ENCODE measurements at regions not wholly inside any gene's neighbourhood (a gene's known extent, or its start where the extent isn't known, plus 50 kb on each side); places are given as distances from the start of the nearest gene placed in this dataset.

GRCh38 chr18:8969639-8970390 is 132.7 kb upstream of the NDUFV2 start:
- no peak for ATAC-seq (replicated peaks in 6 of 8)
- Histone ChIP-seq H3K27ac (no peak overlapping the region), H3K4me3 (no peak overlapping the region), H3K4me1 (replicated peaks in 1 of 2) (no peaks in the 10 kb centered on the region)
- in situ Hi-C loops (cut with MboI; ENCODE audit: low pct_unique_long_range_greater_than_20kb in 2 of 9, low sequenced_read_pairs in 9 of 9, unreplicated experiment in 9 of 9) = no loop called here
- 29 to 100% (median 50%) methylated on average over 1 to 3 of the region's 4 CpGs; no CpG with 5 or more reads in 3 of the 10 experiments for WGBS, 10 experiments

DNA sequence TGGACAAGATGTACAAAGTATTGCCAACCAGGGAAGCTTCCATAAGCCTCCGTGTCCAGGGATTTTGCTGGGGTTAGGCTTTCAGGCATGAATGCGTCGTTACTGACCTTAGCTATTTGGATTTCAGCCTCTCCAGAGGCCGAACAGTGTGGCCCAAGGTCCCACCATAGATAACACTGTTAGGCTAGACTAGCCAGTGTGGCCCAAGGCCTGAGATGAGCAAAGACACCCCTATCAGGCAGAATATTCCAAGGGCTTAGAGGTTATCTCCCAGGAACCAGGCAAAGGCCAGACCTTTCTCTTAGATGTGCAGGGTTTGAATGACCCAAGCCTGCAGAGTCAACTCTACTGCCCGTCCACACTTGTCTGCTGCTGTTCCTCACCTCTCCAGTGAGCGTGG is 131.7 kb upstream of the NDUFV2 start:
- no peaks in the 10 kb centered on the region for H3K4me1 ChIP-seq (replicated peaks in 1 of 2)
- no peak for ATAC-seq (replicated peaks in 6 of 8)
- in situ Hi-C loops (cut with MboI; ENCODE audit: low pct_unique_long_range_greater_than_20kb in 2 of 9, low sequenced_read_pairs in 9 of 9, unreplicated experiment in 9 of 9) = no loop called here
- WGBS, 10 experiments = 80 to 100% (median 92%) methylated on average over 1 to 5 of the region's 6 CpGs; no CpG with 5 or more reads in 6 of the 10 experiments
- no peak overlapping the region for H3K27ac ChIP-seq
- H3K4me3 ChIP-seq = no peak overlapping the region

GRCh38 chr18:8972116-8972515 is 130.4 kb upstream of the NDUFV2 start:
- in situ Hi-C loops (cut with MboI; ENCODE audit: low pct_unique_long_range_greater_than_20kb in 2 of 9, low sequenced_read_pairs in 9 of 9, unreplicated experiment in 9 of 9) = no loop called here
- Histone ChIP-seq H3K4me1 (replicated peaks in 1 of 2) (no peaks in the 10 kb centered on the region), H3K27ac (no peak overlapping the region), H3K4me3 (no peak overlapping the region)
- no peak for ATAC-seq (replicated peaks in 6 of 8)
- WGBS, 10 experiments = 73 to 100% (median 89%) methylated on average over 1 to 6 of the region's 7 CpGs

- no peak overlapping the region for H3K27ac ChIP-seq
- in situ Hi-C loops (cut with MboI; ENCODE audit: low pct_unique_long_range_greater_than_20kb in 2 of 9, low sequenced_read_pairs in 9 of 9, unreplicated experiment in 9 of 9) = no loop called here
- 72 to 100% (median 93%) methylated on average over 1 to 4 of the region's 4 CpGs; no CpG with 5 or more reads in 4 of the 10 experiments for WGBS, 10 experiments
- H3K4me3 ChIP-seq = no peak overlapping the region
- H3K4me1 ChIP-seq (replicated peaks in 1 of 2) = no peaks in the 10 kb centered on the region
- no peak for ATAC-seq (replicated peaks in 6 of 8)
Measured at GRCh38 chr18:8974279-8974678, 128.2 kb upstream of the NDUFV2 start.

- no peak overlapping the region for H3K27ac ChIP-seq
- in situ Hi-C loops (cut with MboI; ENCODE audit: low pct_unique_long_range_greater_than_20kb in 2 of 9, low sequenced_read_pairs in 9 of 9, unreplicated experiment in 9 of 9) = loop anchor here in 8 of 9 experiments (25.0 kb wide), 4 partner anchors 87 to 312 kb away; no protein-coding TSS in a partner anchor
- H3K4me1 ChIP-seq (replicated peaks in 1 of 2) = no peaks in the 10 kb centered on the region
- WGBS, 10 experiments = 0 to 100% (median 30%) methylated on average over 1 to 2 of the region's 2 CpGs
- no peak for ATAC-seq (replicated peaks in 6 of 8)
- no peak overlapping the region for H3K4me3 ChIP-seq
Measured at GRCh38 chr18:8974696-8975095, 127.8 kb upstream of the NDUFV2 start.

DNA sequence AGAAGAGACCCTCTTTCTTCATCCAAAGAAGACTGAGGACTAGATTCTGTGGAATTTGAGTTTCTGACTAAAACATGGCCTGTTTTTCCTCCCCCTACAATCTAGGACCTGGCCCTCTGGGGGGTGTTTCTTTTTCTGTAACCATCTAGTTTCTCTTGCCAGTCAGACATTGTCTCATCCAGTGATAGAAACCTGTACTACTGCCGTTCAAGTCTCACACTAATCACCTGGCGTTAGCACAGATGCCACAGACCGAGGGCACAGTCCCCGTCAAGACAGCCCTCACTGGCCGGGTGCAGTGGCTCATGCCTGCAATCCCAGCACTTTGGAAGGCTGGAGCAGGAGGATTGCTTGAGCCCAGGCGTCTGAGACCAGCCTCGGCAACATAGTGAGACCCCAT is 126.9 kb upstream of the NDUFV2 start:
- 0 to 100% (median 80%) methylated on average over 1 to 4 of the region's 7 CpGs; no CpG with 5 or more reads in 5 of the 10 experiments for WGBS, 10 experiments
- no peak for ATAC-seq (replicated peaks in 6 of 8)
- in situ Hi-C loops (cut with MboI; ENCODE audit: low pct_unique_long_range_greater_than_20kb in 2 of 9, low sequenced_read_pairs in 9 of 9, unreplicated experiment in 9 of 9) = loop anchor here in 8 of 9 experiments (25.0 kb wide), 4 partner anchors 88 to 313 kb away; no protein-coding TSS in a partner anchor
- H3K27ac ChIP-seq = no peak overlapping the region
- H3K4me3 ChIP-seq = no peak overlapping the region
- peaks cover 2 to 3% of the 10 kb centered on the region in 2 donors for H3K4me1 ChIP-seq (replicated peaks in 1 of 2)

DNA sequence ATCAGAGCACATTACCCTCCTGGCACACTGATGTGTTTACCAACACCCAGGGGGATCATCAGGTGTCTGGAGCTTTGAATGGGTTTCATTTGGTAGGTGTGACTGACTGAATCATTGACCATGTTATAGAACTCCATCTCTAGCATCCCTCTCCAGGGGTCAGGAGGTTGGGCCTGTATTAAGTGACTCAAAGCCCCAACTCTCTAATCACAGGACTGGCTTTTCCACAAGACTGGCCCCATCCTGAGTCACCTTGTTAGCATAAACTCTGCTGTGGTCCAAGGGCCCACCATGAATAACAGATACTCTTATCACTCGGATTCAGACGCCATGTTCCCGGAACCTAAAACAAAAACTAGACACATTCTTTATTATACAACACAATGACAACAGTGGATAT is 125.9 kb upstream of the NDUFV2 start:
- in situ Hi-C loops (cut with MboI; ENCODE audit: low pct_unique_long_range_greater_than_20kb in 2 of 9, low sequenced_read_pairs in 9 of 9, unreplicated experiment in 9 of 9) = loop anchor here in 8 of 9 experiments (25.0 kb wide), 4 partner anchors 89 to 314 kb away; no protein-coding TSS in a partner anchor
- Histone ChIP-seq H3K27ac (no peak overlapping the region), H3K4me3 (no peak overlapping the region), H3K4me1 (replicated peaks in 1 of 2) (peaks cover 3 to 5% of the 10 kb centered on the region in 2 donors)
- no peak for ATAC-seq (replicated peaks in 6 of 8)
- WGBS, 10 experiments = 86 to 100% (median 90%) methylated on average over 3 of the region's 3 CpGs; no CpG with 5 or more reads in 7 of the 10 experiments

DNA sequence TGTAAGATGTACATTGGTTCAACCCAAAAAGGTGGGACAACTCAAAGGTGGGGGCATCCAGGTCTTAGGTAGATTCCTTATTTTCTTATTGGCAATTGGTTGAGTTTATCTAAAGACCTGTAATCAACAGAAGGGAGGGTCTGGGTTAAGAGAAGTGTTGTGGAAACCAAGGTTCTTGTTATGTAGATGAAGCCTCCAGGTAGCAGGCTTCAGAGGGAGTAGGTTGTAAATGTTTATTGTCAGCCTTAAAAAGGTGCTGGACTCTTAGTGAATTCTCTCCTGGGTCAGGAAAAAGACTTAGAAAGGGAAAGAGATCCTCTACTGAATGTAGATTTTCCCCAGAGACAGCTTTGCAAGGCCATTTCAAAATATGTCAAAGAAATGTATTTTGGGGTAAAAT is 125.3 kb upstream of the NDUFV2 start:
- in situ Hi-C loops (cut with MboI; ENCODE audit: low pct_unique_long_range_greater_than_20kb in 2 of 9, low sequenced_read_pairs in 9 of 9, unreplicated experiment in 9 of 9) = loop anchor here in 8 of 9 experiments (25.0 kb wide), 4 partner anchors 90 to 315 kb away; no protein-coding TSS in a partner anchor
- H3K4me1 ChIP-seq (replicated peaks in 1 of 2) = peaks cover 3 to 5% of the 10 kb centered on the region in 2 donors
- no peak overlapping the region for H3K4me3 ChIP-seq
- no peak overlapping the region for H3K27ac ChIP-seq
- no peak for ATAC-seq (replicated peaks in 6 of 8)

- Histone ChIP-seq H3K4me1 (replicated peaks in 1 of 2) (peaks cover 5 to 7% of the 10 kb centered on the region in 2 donors), H3K27ac (no peak overlapping the region), H3K4me3 (no peak overlapping the region)
- in situ Hi-C loops (cut with MboI; ENCODE audit: low pct_unique_long_range_greater_than_20kb in 2 of 9, low sequenced_read_pairs in 9 of 9, unreplicated experiment in 9 of 9) = loop anchor here in 8 of 9 experiments (25.0 kb wide), 4 partner anchors 90 to 315 kb away; no protein-coding TSS in a partner anchor
- WGBS, 10 experiments = 83 to 100% (median 100%) methylated on average over 1 of the region's 1 CpG; no CpG with 5 or more reads in 6 of the 10 experiments
- ATAC-seq (replicated peaks in 6 of 8) = no peak
Measured at GRCh38 chr18:8977701-8978100, 124.8 kb upstream of the NDUFV2 start.

- in situ Hi-C loops (cut with MboI; ENCODE audit: low pct_unique_long_range_greater_than_20kb in 2 of 9, low sequenced_read_pairs in 9 of 9, unreplicated experiment in 9 of 9) = loop anchor here in 8 of 9 experiments (25.0 kb wide), 4 partner anchors 91 to 316 kb away; no protein-coding TSS in a partner anchor
- ATAC-seq (replicated peaks in 6 of 8) = no peak
- 80 to 96% (median 89%) methylated on average over 1 to 6 of the region's 6 CpGs; no CpG with 5 or more reads in 2 of the 10 experiments for WGBS, 10 experiments
- peaks cover 5 to 10% of the 10 kb centered on the region in 2 donors for H3K4me1 ChIP-seq (replicated peaks in 1 of 2)
- no peak overlapping the region for H3K27ac ChIP-seq
- no peak overlapping the region for H3K4me3 ChIP-seq
Measured at GRCh38 chr18:8978394-8978793, 124.1 kb upstream of the NDUFV2 start.

DNA sequence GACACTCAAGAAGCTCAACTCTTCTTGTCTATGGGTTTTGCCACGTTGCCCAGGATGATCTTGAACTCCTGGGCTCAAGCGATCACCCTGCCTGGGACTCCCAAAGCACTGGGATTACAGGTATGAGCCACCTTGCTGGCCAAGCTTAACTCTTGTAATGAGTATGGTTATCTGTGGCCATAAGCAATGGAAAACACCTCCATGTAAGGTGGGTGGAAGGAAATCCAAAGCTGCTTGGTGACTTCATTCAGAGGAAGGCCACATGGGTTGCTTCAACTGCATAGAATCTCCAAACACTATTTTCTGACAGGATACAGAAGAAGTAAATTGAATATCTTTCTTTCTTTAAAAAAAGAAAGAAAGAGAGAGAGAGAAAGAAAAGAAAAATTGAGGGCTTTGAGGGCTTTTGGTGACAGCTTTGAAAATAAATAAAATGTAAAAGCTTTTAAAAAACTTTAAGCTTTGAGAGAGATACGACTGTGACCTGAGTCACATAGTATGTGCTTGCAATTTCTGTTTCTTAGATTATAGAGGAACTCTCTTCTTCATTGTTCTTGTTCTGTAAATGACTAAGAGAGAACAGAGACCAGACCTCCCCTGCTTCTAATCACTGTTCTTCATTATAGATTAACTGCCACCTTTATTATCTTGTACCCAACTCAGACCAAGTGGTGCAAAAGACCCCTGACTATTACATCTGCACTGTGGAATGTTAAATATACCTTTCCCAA is 123.1 kb upstream of the NDUFV2 start:
- Histone ChIP-seq H3K4me3 (no peak overlapping the region), H3K4me1 (replicated peaks in 1 of 2) (peaks cover 5 to 10% of the 10 kb centered on the region in 2 donors), H3K27ac (no peak overlapping the region)
- no peak for ATAC-seq (replicated peaks in 6 of 8)
- WGBS, 10 experiments = 55 to 100% (median 78%) methylated on average over 1 to 3 of the region's 3 CpGs; no CpG with 5 or more reads in 1 of the 10 experiments
- in situ Hi-C loops (cut with MboI; ENCODE audit: low pct_unique_long_range_greater_than_20kb in 2 of 9, low sequenced_read_pairs in 9 of 9, unreplicated experiment in 9 of 9) = loop anchor here in 8 of 9 experiments (25.0 kb wide), 4 partner anchors 92 to 317 kb away; no protein-coding TSS in a partner anchor

DNA sequence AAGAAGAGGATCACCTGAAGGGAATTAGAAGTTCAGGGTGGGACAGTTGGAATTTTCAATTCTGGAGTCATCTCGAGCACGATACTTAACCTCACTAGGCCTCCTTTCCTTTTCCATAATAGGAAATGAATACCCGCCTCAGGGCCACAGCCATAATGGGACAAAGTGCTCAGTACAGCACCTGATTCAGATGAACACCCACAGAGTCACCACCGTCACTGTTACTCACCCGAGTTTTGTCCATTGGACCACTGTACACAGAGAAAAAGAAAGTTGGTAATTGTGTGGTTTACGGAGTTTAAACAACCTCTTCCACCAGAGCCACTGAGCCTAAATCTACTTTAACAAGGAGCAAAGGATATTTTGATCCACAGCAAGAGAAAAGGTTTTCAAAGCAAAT is 122.0 kb upstream of the NDUFV2 start:
- Histone ChIP-seq H3K27ac (no peak overlapping the region), H3K4me3 (no peak overlapping the region), H3K4me1 (replicated peaks in 1 of 2) (peaks cover 5 to 10% of the 10 kb centered on the region in 2 donors)
- in situ Hi-C loops (cut with MboI; ENCODE audit: low pct_unique_long_range_greater_than_20kb in 2 of 9, low sequenced_read_pairs in 9 of 9, unreplicated experiment in 9 of 9) = loop anchor here in 8 of 9 experiments (10.0 to 25.0 kb wide), 5 partner anchors 93 to 326 kb away; no protein-coding TSS in a partner anchor
- WGBS, 10 experiments = 73 to 97% (median 88%) methylated on average over 3 to 6 of the region's 6 CpGs; no CpG with 5 or more reads in 2 of the 10 experiments
- no peak for ATAC-seq (replicated peaks in 6 of 8)

DNA sequence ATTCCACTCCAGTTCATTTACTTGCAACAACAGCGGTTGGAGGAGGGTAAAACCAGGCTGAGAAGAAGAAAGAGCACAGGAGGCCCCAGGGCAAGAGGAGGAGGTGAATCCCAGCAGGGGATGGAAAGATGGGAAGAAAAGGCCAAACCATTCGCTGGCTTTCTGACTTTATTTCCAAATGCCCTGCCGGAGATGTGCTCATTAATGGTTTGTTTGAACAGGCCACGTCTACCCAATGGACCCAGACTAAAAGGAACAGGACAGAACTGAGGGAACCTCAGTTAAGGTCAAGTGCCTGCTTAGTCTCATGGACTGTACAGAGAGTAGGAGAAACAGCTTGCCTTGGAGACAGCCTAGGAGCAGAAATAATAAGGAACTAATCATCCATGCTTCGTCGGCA is 121.6 kb upstream of the NDUFV2 start:
- WGBS, 10 experiments = 0 to 100% (median 27%) methylated on average over 1 to 5 of the region's 6 CpGs; no CpG with 5 or more reads in 1 of the 10 experiments
- Histone ChIP-seq H3K4me3 (no peak overlapping the region), H3K4me1 (replicated peaks in 1 of 2) (peaks cover 5 to 10% of the 10 kb centered on the region in 2 donors), H3K27ac (no peak overlapping the region)
- in situ Hi-C loops (cut with MboI; ENCODE audit: low pct_unique_long_range_greater_than_20kb in 2 of 9, low sequenced_read_pairs in 9 of 9, unreplicated experiment in 9 of 9) = loop anchor here in 8 of 9 experiments (10.0 to 25.0 kb wide), 5 partner anchors 94 to 326 kb away; no protein-coding TSS in a partner anchor
- ATAC-seq (replicated peaks in 6 of 8) = peak in 4 of 8 experiments; percentile 35 to 60 (median 44)

Data from motor neuron (in vitro differentiated cells).